ENCODE measurements at regions not wholly inside any gene's neighbourhood (a gene's known extent, or its start where the extent isn't known, plus 50 kb on each side); places are given as distances from the start of the nearest gene placed in this dataset.

- Histone ChIP-seq H3K79me2 (ENCODE audit: control insufficient read depth, insufficient read depth, low read length, poor library complexity) (no peaks in the 10 kb centered on the region), H4K91ac (ENCODE audit: low read depth, low read length) (no peak overlapping the region), H3K4ac (ENCODE audit: low read depth, low read length) (no peak overlapping the region), H2BK12ac (ENCODE audit: low read length) (no peak overlapping the region), H4K12ac (ENCODE audit: low read depth, low read length) (no peak overlapping the region), H2BK5ac (ENCODE audit: low read depth, low read length, poor library complexity) (no peak overlapping the region), H3K18ac (ENCODE audit: low read length) (no peak overlapping the region), H3K23ac (ENCODE audit: low read length) (no peak overlapping the region), H3K4me3 (ENCODE audit: low read depth, low read length) (no peak overlapping the region), H3K4me2 (ENCODE audit: low read length) (no peak overlapping the region), H3K79me1 (ENCODE audit: low read length) (no peaks in the 10 kb centered on the region), H3K27ac (ENCODE audit: low read depth, low read length) (no peak overlapping the region), H3K27me3 (ENCODE audit: insufficient read depth, low read length) (no peaks in the 10 kb centered on the region), H3K36me3 (ENCODE audit: control insufficient read depth in 1 of 2, insufficient read depth in 2 of 2, low read length in 2 of 2) (no peaks in the 10 kb centered on the region), H2AFZ (ENCODE audit: insufficient read depth, low read length, poor library complexity) (no peak overlapping the region), H4K8ac (ENCODE audit: low read depth, low read length) (no peak overlapping the region), H2BK120ac (ENCODE audit: insufficient read depth, low read length, poor library complexity) (no peak overlapping the region), H3K9me3 (ENCODE audit: insufficient read depth, low read depth, low read length) (no peaks in the 10 kb centered on the region), H3K4me1 (ENCODE audit: control insufficient read depth in 1 of 2, insufficient read depth in 2 of 2, low read length in 2 of 2) (no peaks in the 10 kb centered on the region), H3K14ac (ENCODE audit: low read length) (no peak overlapping the region), H3K9ac (ENCODE audit: low read length) (no peak overlapping the region), H2AK5ac (ENCODE audit: low read length) (no peak overlapping the region)
- DNase-seq, result no peak
- no CpG with 5 or more reads among the region's 2 CpGs for WGBS (ENCODE audit: extremely low coverage, insufficient coverage, insufficient read length)
These were observed 145.9 kb upstream of the CDH6 start for GRCh38 chr5:31047621-31048020.

GRCh38 chr5:31047007-31047406, 146.5 kb upstream of the CDH6 start:
- no peak for DNase-seq
- H3K36me3 ChIP-seq (ENCODE audit: control insufficient read depth in 1 of 2, insufficient read depth in 2 of 2, low read length in 2 of 2), result no peaks in the 10 kb centered on the region
- no peak overlapping the region for H2BK120ac ChIP-seq (ENCODE audit: insufficient read depth, low read length, poor library complexity)
- H3K9ac ChIP-seq (ENCODE audit: low read length), result no peak overlapping the region
- no peak overlapping the region for H2AFZ ChIP-seq (ENCODE audit: insufficient read depth, low read length, poor library complexity)
- no peak overlapping the region for H2BK12ac ChIP-seq (ENCODE audit: low read length)
- H4K12ac ChIP-seq (ENCODE audit: low read depth, low read length), result no peak overlapping the region
- no peak overlapping the region for H3K18ac ChIP-seq (ENCODE audit: low read length)
- H3K9me3 ChIP-seq (ENCODE audit: insufficient read depth, low read depth, low read length), result no peaks in the 10 kb centered on the region
- no peak overlapping the region for H4K91ac ChIP-seq (ENCODE audit: low read depth, low read length)
- no peaks in the 10 kb centered on the region for H3K79me1 ChIP-seq (ENCODE audit: low read length)
- no peak overlapping the region for H3K4me2 ChIP-seq (ENCODE audit: low read length)
- H2AK5ac ChIP-seq (ENCODE audit: low read length), result no peak overlapping the region
- no peak overlapping the region for H4K8ac ChIP-seq (ENCODE audit: low read depth, low read length)
- H3K14ac ChIP-seq (ENCODE audit: low read length), result no peak overlapping the region
- H2BK5ac ChIP-seq (ENCODE audit: low read depth, low read length, poor library complexity), result no peak overlapping the region
- H3K79me2 ChIP-seq (ENCODE audit: control insufficient read depth, insufficient read depth, low read length, poor library complexity), result no peaks in the 10 kb centered on the region
- H3K4me1 ChIP-seq (ENCODE audit: control insufficient read depth in 1 of 2, insufficient read depth in 2 of 2, low read length in 2 of 2), result no peaks in the 10 kb centered on the region
- no peaks in the 10 kb centered on the region for H3K27me3 ChIP-seq (ENCODE audit: insufficient read depth, low read length)
- H3K4ac ChIP-seq (ENCODE audit: low read depth, low read length), result no peak overlapping the region
- no peak overlapping the region for H3K23ac ChIP-seq (ENCODE audit: low read length)
- H3K4me3 ChIP-seq (ENCODE audit: low read depth, low read length), result no peak overlapping the region
- no CpG with 5 or more reads among the region's 5 CpGs for WGBS (ENCODE audit: extremely low coverage, insufficient coverage, insufficient read length)
- no peak overlapping the region for H3K27ac ChIP-seq (ENCODE audit: low read depth, low read length)

GRCh38 chr5:31036411-31036810, 157.1 kb upstream of the CDH6 start:
- WGBS (ENCODE audit: extremely low coverage, insufficient coverage, insufficient read length), result no CpG with 5 or more reads among the region's 4 CpGs
- Histone ChIP-seq H2BK12ac (ENCODE audit: low read length) (no peak overlapping the region), H3K18ac (ENCODE audit: low read length) (no peak overlapping the region), H2BK5ac (ENCODE audit: low read depth, low read length, poor library complexity) (no peak overlapping the region), H3K79me1 (ENCODE audit: low read length) (no peaks in the 10 kb centered on the region), H3K14ac (ENCODE audit: low read length) (no peak overlapping the region), H3K9ac (ENCODE audit: low read length) (no peak overlapping the region), H3K36me3 (ENCODE audit: control insufficient read depth in 1 of 2, insufficient read depth in 2 of 2, low read length in 2 of 2) (no peaks in the 10 kb centered on the region), H3K23ac (ENCODE audit: low read length) (no peak overlapping the region), H2BK120ac (ENCODE audit: insufficient read depth, low read length, poor library complexity) (no peak overlapping the region), H3K4me1 (ENCODE audit: control insufficient read depth in 1 of 2, insufficient read depth in 2 of 2, low read length in 2 of 2) (no peaks in the 10 kb centered on the region), H4K8ac (ENCODE audit: low read depth, low read length) (no peak overlapping the region), H3K9me3 (ENCODE audit: insufficient read depth, low read depth, low read length) (no peaks in the 10 kb centered on the region), H3K27me3 (ENCODE audit: insufficient read depth, low read length) (no peaks in the 10 kb centered on the region), H4K12ac (ENCODE audit: low read depth, low read length) (no peak overlapping the region), H2AFZ (ENCODE audit: insufficient read depth, low read length, poor library complexity) (no peak overlapping the region), H3K4ac (ENCODE audit: low read depth, low read length) (no peak overlapping the region), H3K4me2 (ENCODE audit: low read length) (no peak overlapping the region), H3K27ac (ENCODE audit: low read depth, low read length) (no peak overlapping the region), H2AK5ac (ENCODE audit: low read length) (no peak overlapping the region), H3K79me2 (ENCODE audit: control insufficient read depth, insufficient read depth, low read length, poor library complexity) (no peaks in the 10 kb centered on the region), H3K4me3 (ENCODE audit: low read depth, low read length) (no peak overlapping the region), H4K91ac (ENCODE audit: low read depth, low read length) (no peak overlapping the region)
- DNase-seq, result no peak

GRCh38 chr5:31033295-31033694, 160.2 kb upstream of the CDH6 start:
- H2BK5ac ChIP-seq (ENCODE audit: low read depth, low read length, poor library complexity), result no peak overlapping the region
- H3K79me2 ChIP-seq (ENCODE audit: control insufficient read depth, insufficient read depth, low read length, poor library complexity), result no peaks in the 10 kb centered on the region
- no peak overlapping the region for H3K14ac ChIP-seq (ENCODE audit: low read length)
- no peak overlapping the region for H3K18ac ChIP-seq (ENCODE audit: low read length)
- no peak overlapping the region for H3K4ac ChIP-seq (ENCODE audit: low read depth, low read length)
- H3K9me3 ChIP-seq (ENCODE audit: insufficient read depth, low read depth, low read length), result no peaks in the 10 kb centered on the region
- no peak overlapping the region for H4K8ac ChIP-seq (ENCODE audit: low read depth, low read length)
- DNase-seq, result no peak
- no peak overlapping the region for H2BK12ac ChIP-seq (ENCODE audit: low read length)
- H4K91ac ChIP-seq (ENCODE audit: low read depth, low read length), result no peak overlapping the region
- H3K27me3 ChIP-seq (ENCODE audit: insufficient read depth, low read length), result no peaks in the 10 kb centered on the region
- no peak overlapping the region for H4K12ac ChIP-seq (ENCODE audit: low read depth, low read length)
- no peak overlapping the region for H2AFZ ChIP-seq (ENCODE audit: insufficient read depth, low read length, poor library complexity)
- no peak overlapping the region for H2BK120ac ChIP-seq (ENCODE audit: insufficient read depth, low read length, poor library complexity)
- no peak overlapping the region for H3K4me3 ChIP-seq (ENCODE audit: low read depth, low read length)
- no peak overlapping the region for H3K9ac ChIP-seq (ENCODE audit: low read length)
- H3K36me3 ChIP-seq (ENCODE audit: control insufficient read depth in 1 of 2, insufficient read depth in 2 of 2, low read length in 2 of 2), result no peaks in the 10 kb centered on the region
- H3K79me1 ChIP-seq (ENCODE audit: low read length), result no peaks in the 10 kb centered on the region
- no peak overlapping the region for H3K4me2 ChIP-seq (ENCODE audit: low read length)
- H3K4me1 ChIP-seq (ENCODE audit: control insufficient read depth in 1 of 2, insufficient read depth in 2 of 2, low read length in 2 of 2), result no peaks in the 10 kb centered on the region
- no peak overlapping the region for H3K23ac ChIP-seq (ENCODE audit: low read length)
- no CpG with 5 or more reads among the region's 1 CpG for WGBS (ENCODE audit: extremely low coverage, insufficient coverage, insufficient read length)
- no peak overlapping the region for H3K27ac ChIP-seq (ENCODE audit: low read depth, low read length)
- no peak overlapping the region for H2AK5ac ChIP-seq (ENCODE audit: low read length)
